Esophagus muscularis mucosa (tissue), 4 donors: ENCODE measurements at regions not wholly inside any gene's neighbourhood (a gene's known extent, or its start where the extent isn't known, plus 50 kb on each side); places are given as distances from the start of the nearest gene placed in this dataset.

Experiments used
- DNase-seq: peaks from one replicate; pipeline ENCODE4 v3.0.0-alpha.2; 2017; ENCODE audit errors: extremely low spot score
- H3K27ac ChIP-seq, 4 donors: fragments of 200-600 bp; sonication (generic); replicated peaks in 1 of 4; 1 replicate in 3 of 4; 2 replicates in 1 of 4; pipeline ENCODE4 v1.5.1; 2016 to 2019; ENCODE audit warnings: mild to moderate bottlenecking in 1 of 4
- H3K27me3 ChIP-seq, 4 donors: fragments of 200-600 bp; sonication (generic); one replicate each; pipeline versions ENCODE4 v1.5.1 to v1.6.0; 2016 to 2019
- H3K36me3 ChIP-seq, 4 donors: fragments of 200-600 bp; sonication (generic); one replicate each; pipeline ENCODE4 v1.5.1; 2016 to 2019
- H3K4me1 ChIP-seq, 4 donors: fragments of 200-600 bp; sonication (generic); one replicate each; pipeline ENCODE4 v1.5.1; 2016 to 2019
- H3K4me3 ChIP-seq, 4 donors: fragments of 200-600 bp; sonication (generic); 1 replicate in 2 of 4; 2 replicates in 2 of 4; pipeline ENCODE4 v1.5.1; 2016 to 2019; ENCODE audit warnings: mild to moderate bottlenecking in 4 of 4, moderate library complexity in 1 of 4
- H3K9me3 ChIP-seq, 4 donors: fragments of 200-600 bp; sonication (generic); 1 replicate in 3 of 4; 2 replicates in 1 of 4; pipeline ENCODE4 v1.5.1; 2016 to 2019
- CTCF ChIP-seq, 3 experiments: fragments of 200-600 bp in 2 of 3; fragments of 450-650 bp in 1 of 3; sonication (generic) in 2 of 3; IDR thresholded peaks; one replicate each; pipeline ENCODE4 v1.5.1; 2017 to 2019; ENCODE audit warnings: antibody characterized with exemption in 3 of 3, mild to moderate bottlenecking in 2 of 3, moderate library complexity in 1 of 3
- EP300 ChIP-seq: sonication (generic); formaldehyde crosslinking; IDR thresholded peaks from one replicate; pipeline ENCODE4 v1.6.1; 2017; ENCODE audit warnings: antibody characterized with exemption
- POLR2A ChIP-seq: fragments of 450-650 bp; IDR thresholded peaks from one replicate; pipeline ENCODE4 v1.6.1; 2017; ENCODE audit warnings: antibody characterized with exemption, moderate library complexity, mild to moderate bottlenecking, low read depth
- POLR2AphosphoS5 ChIP-seq, 2 donors: sonication (generic); formaldehyde crosslinking; IDR thresholded peaks; one replicate each; pipeline ENCODE4 v1.6.1; 2017; ENCODE audit warnings: antibody characterized with exemption in 2 of 2
- WGBS: methylation state at CpG from one replicate; pipeline ENCODE4 v1.1.5; 2018; 5-methylcytosine and 5-hydroxymethylcytosine counted together
- intact Hi-C: fragments of 100-400 bp; cut with DNase I; formaldehyde crosslinking; loops from one replicate; pipeline ENCODE4 v1.15.1; 2023

- Histone ChIP-seq H3K9me3 (no peaks in the 10 kb centered on the region), H3K4me3 (no peak overlapping the region), H3K36me3 (no peaks in the 10 kb centered on the region), H3K4me1 (peaks cover 14 to 23% (median 21%) of the 10 kb centered on the region in 4 donors), H3K27ac (no peak overlapping the region), H3K27me3 (no peaks in the 10 kb centered on the region)
- TF ChIP-seq EP300 (no peak), POLR2A (no peak), CTCF (IDR thresholded peaks at IDR 0.05) (no peak), POLR2AphosphoS5 (IDR thresholded peaks at IDR 0.05) (no peak)
- no peak for DNase-seq
- 79% methylated on average over 1 of the region's 1 CpG for WGBS
- intact Hi-C loops: no loop called here
These were observed 170.7 kb downstream of the GASK1B start for GRCh38 chr4:158002173-158002572.

- H3K27me3 ChIP-seq: no peaks in the 10 kb centered on the region
- H3K36me3 ChIP-seq: no peaks in the 10 kb centered on the region
- no peaks in the 10 kb centered on the region for H3K9me3 ChIP-seq
- 71% methylated on average over 2 of the region's 2 CpGs for WGBS
- DNase-seq: no peak
- TF ChIP-seq EP300: no peak
- TF ChIP-seq CTCF (IDR thresholded peaks at IDR 0.05): no peak
- TF ChIP-seq POLR2AphosphoS5 (IDR thresholded peaks at IDR 0.05): no peak
- no peak for TF ChIP-seq POLR2A
- intact Hi-C loops: no loop called here
- H3K27ac ChIP-seq: no peak overlapping the region
- H3K4me3 ChIP-seq: no peak overlapping the region
- H3K4me1 ChIP-seq: peaks cover 10 to 19% (median 17%) of the 10 kb centered on the region in 4 donors
These were observed 171.1 kb downstream of the GASK1B start for GRCh38 chr4:158001756-158002155.

- intact Hi-C loops: loop anchor here (10.0 kb wide), 1 partner anchor 255 kb away; no protein-coding TSS in a partner anchor
These were observed 173.1 kb downstream of the GASK1B start for GRCh38 chr4:157999723-158000122.

GRCh38 chr4:157997296-157997695 is 175.5 kb downstream of the GASK1B start:
- Histone ChIP-seq H3K27me3 (no peaks in the 10 kb centered on the region), H3K4me1 (peaks cover 0 to 13% (median 8%) of the 10 kb centered on the region in 4 donors), H3K27ac (no peak overlapping the region), H3K36me3 (no peaks in the 10 kb centered on the region), H3K4me3 (no peak overlapping the region), H3K9me3 (no peaks in the 10 kb centered on the region)
- 98% methylated on average over 1 of the region's 1 CpG for WGBS
- intact Hi-C loops: loop anchor here (10.0 kb wide), 1 partner anchor 258 kb away; no protein-coding TSS in a partner anchor
- no peak for DNase-seq
- TF ChIP-seq CTCF (IDR thresholded peaks at IDR 0.05): no peak
- TF ChIP-seq POLR2A: no peak
- no peak for TF ChIP-seq POLR2AphosphoS5 (IDR thresholded peaks at IDR 0.05)
- TF ChIP-seq EP300: no peak

More at GRCh38 chr4:157999723-158000122, 173.1 kb downstream of the GASK1B start:
- no peaks in the 10 kb centered on the region for H3K27me3 ChIP-seq
- H3K9me3 ChIP-seq: no peaks in the 10 kb centered on the region
- DNase-seq: no peak
- TF ChIP-seq POLR2AphosphoS5 (IDR thresholded peaks at IDR 0.05) (no peak), CTCF (IDR thresholded peaks at IDR 0.05) (no peak), POLR2A (no peak), EP300 (no peak)
- H3K36me3 ChIP-seq: no peaks in the 10 kb centered on the region
- no peak overlapping the region for H3K4me3 ChIP-seq
- H3K4me1 ChIP-seq: peaks cover 0 to 12% (median 7%) of the 10 kb centered on the region in 4 donors
- no peak overlapping the region for H3K27ac ChIP-seq
- WGBS: 93% methylated on average over 1 of the region's 1 CpG
